GM18907 (cell line): ENCODE measurements at regions not wholly inside any gene's neighbourhood (a gene's known extent, or its start where the extent isn't known, plus 50 kb on each side); places are given as distances from the start of the nearest gene placed in this dataset.
"Not testable (repeated sequence)": the region's sequence is repeated elsewhere in the genome, so short reads cannot be mapped to it uniquely, and the experiment has no call there.

ENCODE experiments used
- ATAC-seq: cut with Tn5 transposase; IDR thresholded peaks from one replicate; pipeline ENCODE4 v1.9.1; 2021; ENCODE audit warnings: mild to moderate bottlenecking, moderate library complexity; ENCODE audit not compliant: unreplicated experiment

GRCh38 chr13:44713788-44714469 is 137.8 kb upstream of the TSC22D1 start:
- no peak for ATAC-seq

GRCh38 chr13:44711706-44712105 is 135.6 kb upstream of the TSC22D1 start:
- no peak for ATAC-seq

- no peak for ATAC-seq
Measured at GRCh38 chr13:44710576-44710975, 134.4 kb upstream of the TSC22D1 start.

GRCh38 chr13:44704811-44705210 is 128.7 kb upstream of the TSC22D1 start:
- ATAC-seq, result not testable (repeated sequence)

- no peak for ATAC-seq
Measured at GRCh38 chr13:44703371-44703770, 127.2 kb upstream of the TSC22D1 start.

- ATAC-seq, result no peak
Measured at GRCh38 chr13:44698066-44698465, 121.9 kb upstream of the TSC22D1 start.

GRCh38 chr13:44697058-44697457 is 120.9 kb upstream of the TSC22D1 start:
- no peak for ATAC-seq

- ATAC-seq, result no peak
Measured at GRCh38 chr13:44695520-44695919, 119.4 kb upstream of the TSC22D1 start.

- no peak for ATAC-seq
Measured at GRCh38 chr13:44694842-44695241, 118.7 kb upstream of the TSC22D1 start.

GRCh38 chr13:44694291-44694690 is 118.2 kb upstream of the TSC22D1 start:
- ATAC-seq, result no peak

GRCh38 chr13:44693156-44693764 is 117.1 kb upstream of the TSC22D1 start:
- no peak for ATAC-seq

GRCh38 chr13:44692173-44692713 is 116.1 kb upstream of the TSC22D1 start:
- ATAC-seq, result no peak

- no peak for ATAC-seq
Measured at GRCh38 chr13:44690376-44690775, 114.2 kb upstream of the TSC22D1 start.

GRCh38 chr13:44688652-44689051 is 112.5 kb upstream of the TSC22D1 start:
- ATAC-seq, result no peak

- no peak for ATAC-seq
Measured at GRCh38 chr13:44686531-44686934, 110.4 kb upstream of the TSC22D1 start.

GRCh38 chr13:44685641-44686040 is 109.5 kb upstream of the TSC22D1 start:
- ATAC-seq, result no peak

GRCh38 chr13:44682416-44682815 is 106.3 kb upstream of the TSC22D1 start:
- ATAC-seq, result not testable (repeated sequence)

GRCh38 chr13:44680746-44681355 is 104.7 kb upstream of the TSC22D1 start:
- no peak for ATAC-seq

- no peak for ATAC-seq
Measured at GRCh38 chr13:44679597-44679996, 103.5 kb upstream of the TSC22D1 start.

- no peak for ATAC-seq
Measured at GRCh38 chr13:44678197-44678596, 102.1 kb upstream of the TSC22D1 start.

GRCh38 chr13:44676534-44676933 is 100.4 kb upstream of the TSC22D1 start:
- ATAC-seq, result no peak

- ATAC-seq, result no peak
Measured at GRCh38 chr13:44669534-44669933, 93.4 kb upstream of the TSC22D1 start.
